ENCODE measurements at regions not wholly inside any gene's neighbourhood (a gene's known extent, or its start where the extent isn't known, plus 50 kb on each side); places are given as distances from the start of the nearest gene placed in this dataset.

GRCh38 chr9:88923653-88924288 is 67.5 kb upstream of the S1PR3 start:
- TF ChIP-seq, protein P1, sequence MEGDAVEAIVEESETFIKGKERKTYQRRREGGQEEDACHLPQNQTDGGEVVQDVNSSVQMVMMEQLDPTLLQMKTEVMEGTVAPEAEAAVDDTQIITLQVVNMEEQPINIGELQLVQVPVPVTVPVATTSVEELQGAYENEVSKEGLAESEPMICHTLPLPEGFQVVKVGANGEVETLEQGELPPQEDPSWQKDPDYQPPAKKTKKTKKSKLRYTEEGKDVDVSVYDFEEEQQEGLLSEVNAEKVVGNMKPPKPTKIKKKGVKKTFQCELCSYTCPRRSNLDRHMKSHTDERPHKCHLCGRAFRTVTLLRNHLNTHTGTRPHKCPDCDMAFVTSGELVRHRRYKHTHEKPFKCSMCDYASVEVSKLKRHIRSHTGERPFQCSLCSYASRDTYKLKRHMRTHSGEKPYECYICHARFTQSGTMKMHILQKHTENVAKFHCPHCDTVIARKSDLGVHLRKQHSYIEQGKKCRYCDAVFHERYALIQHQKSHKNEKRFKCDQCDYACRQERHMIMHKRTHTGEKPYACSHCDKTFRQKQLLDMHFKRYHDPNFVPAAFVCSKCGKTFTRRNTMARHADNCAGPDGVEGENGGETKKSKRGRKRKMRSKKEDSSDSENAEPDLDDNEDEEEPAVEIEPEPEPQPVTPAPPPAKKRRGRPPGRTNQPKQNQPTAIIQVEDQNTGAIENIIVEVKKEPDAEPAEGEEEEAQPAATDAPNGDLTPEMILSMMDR (IDR thresholded peaks at IDR 0.05; ENCODE audit: insufficient read depth, low read depth, low read length): no peak
- no peak for DNase-seq (ENCODE audit: low read depth)
- no peak overlapping the region for H3K4me3 ChIP-seq (ENCODE audit: low read depth, low read length)

DNA sequence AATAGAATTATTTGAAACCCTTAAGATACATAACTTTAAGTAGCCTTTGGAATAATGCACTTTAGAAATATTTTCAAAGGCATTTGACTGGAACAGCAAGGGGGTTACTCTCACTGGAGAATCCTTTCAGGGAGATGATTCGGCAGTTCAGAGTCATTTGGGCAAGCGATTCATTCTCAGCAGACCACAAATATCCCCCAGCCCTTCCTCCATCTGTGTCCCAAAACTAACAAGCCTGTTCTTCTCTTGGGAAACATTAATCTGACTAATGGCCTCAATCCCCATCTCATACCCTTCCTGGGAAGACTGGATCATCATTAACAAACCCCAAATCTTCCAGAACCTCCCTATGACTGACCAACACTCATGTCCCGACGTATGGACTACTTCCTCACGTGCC is 65.8 kb upstream of the S1PR3 start:
- no peak for DNase-seq (ENCODE audit: low read depth)
- no peak overlapping the region for H3K4me3 ChIP-seq (ENCODE audit: low read depth, low read length)
- TF ChIP-seq, protein P1 (IDR thresholded peaks at IDR 0.05; ENCODE audit: insufficient read depth, low read depth, low read length): no peak

DNA sequence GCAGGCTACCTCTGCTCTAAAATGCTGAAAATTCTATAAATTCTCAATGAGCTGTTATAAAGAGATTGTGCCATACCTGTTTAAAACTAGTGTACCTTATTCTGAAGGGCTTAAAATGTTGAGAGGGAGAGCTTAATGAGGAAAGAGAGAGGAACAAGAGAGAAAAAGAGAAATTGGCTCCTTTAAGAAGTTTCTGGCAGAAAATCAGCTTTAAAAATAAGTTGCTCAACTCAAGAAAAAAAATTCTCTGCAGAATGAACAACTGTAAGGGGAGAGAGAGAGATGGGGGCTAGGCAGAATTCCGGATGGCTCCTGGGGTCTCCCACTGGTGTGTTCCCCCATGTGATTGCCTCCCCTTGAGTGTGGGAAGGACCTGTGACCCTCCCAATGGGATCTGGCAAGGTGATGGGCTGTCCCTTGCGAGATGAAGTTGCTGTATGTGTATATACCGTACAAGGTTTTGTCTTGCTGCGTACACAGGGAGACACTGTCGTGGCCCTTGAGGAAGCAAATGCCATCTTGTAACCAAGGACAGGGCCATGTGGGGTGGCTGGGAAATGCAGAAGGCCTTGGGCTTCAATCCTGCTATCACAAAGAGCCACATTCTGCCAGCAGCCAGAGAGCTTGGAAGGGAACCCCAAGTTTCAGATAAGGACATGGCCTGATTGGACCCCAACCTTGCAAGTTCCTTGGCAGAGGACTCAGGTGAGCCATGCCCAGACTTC is 64.3 kb upstream of the S1PR3 start:
- DNase-seq (ENCODE audit: low read depth): no peak
- no peak overlapping the region for H3K4me3 ChIP-seq (ENCODE audit: low read depth, low read length)
- TF ChIP-seq, protein P1 (IDR thresholded peaks at IDR 0.05; ENCODE audit: insufficient read depth, low read depth, low read length): no peak

DNA sequence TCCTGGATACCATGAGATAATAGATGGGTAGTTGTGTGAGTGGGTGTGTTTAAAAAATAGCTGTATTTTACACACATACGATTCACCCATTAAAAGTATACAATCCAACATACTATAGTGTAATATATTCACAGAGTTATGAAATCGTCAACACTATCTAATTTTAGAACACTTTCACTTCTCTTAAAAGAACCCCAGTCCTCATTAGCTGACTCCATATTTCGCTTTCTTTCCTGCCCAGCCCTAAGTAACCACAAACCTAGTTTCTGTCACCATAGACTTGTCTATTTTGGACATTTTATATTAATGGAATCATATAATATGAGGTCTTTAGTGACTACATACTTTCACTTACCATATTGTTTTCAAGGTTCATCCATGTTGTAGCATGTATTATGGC is 63.8 kb upstream of the S1PR3 start:
- no peak for DNase-seq (ENCODE audit: low read depth)
- TF ChIP-seq, protein P1 (IDR thresholded peaks at IDR 0.05; ENCODE audit: insufficient read depth, low read depth, low read length): no peak
- no peak overlapping the region for H3K4me3 ChIP-seq (ENCODE audit: low read depth, low read length)

GRCh38 chr9:88930716-88931115 is 60.6 kb upstream of the S1PR3 start:
- H3K4me3 ChIP-seq (ENCODE audit: low read depth, low read length): no peak overlapping the region
- TF ChIP-seq, protein P1 (IDR thresholded peaks at IDR 0.05; ENCODE audit: insufficient read depth, low read depth, low read length): no peak
- no peak for DNase-seq (ENCODE audit: low read depth)

- H3K4me3 ChIP-seq (ENCODE audit: low read depth, low read length): no peak overlapping the region
- DNase-seq (ENCODE audit: low read depth): no peak
- TF ChIP-seq, protein P1 (IDR thresholded peaks at IDR 0.05; ENCODE audit: insufficient read depth, low read depth, low read length): no peak
Observed at GRCh38 chr9:88932766-88933165, 58.5 kb upstream of the S1PR3 start.

Measured in fibroblast of villous mesenchyme (primary cell).